OCI-LY3 (cell line): ENCODE measurements at regions not wholly inside any gene's neighbourhood (a gene's known extent, or its start where the extent isn't known, plus 50 kb on each side); places are given as distances from the start of the nearest gene placed in this dataset.

Experiments used
- H2AFZ ChIP-seq: fragments of 200-600, 300-600 bp; shearing (Covaris generic); 2 replicates; pipeline ENCODE4 v1.6.0; 2014; ENCODE audit warnings: antibody characterized with exemption, low read depth, low read length
- H3K27ac ChIP-seq: fragments of 200-600, 300-600 bp; sonication (generic); 2 replicates; pipeline ENCODE4 v1.5.1; 2014; ENCODE audit warnings: mild to moderate bottlenecking, low read length, moderate library complexity, mixed read lengths
- H3K27me3 ChIP-seq: fragments of 200-600, 300-600 bp; sonication (generic); 2 replicates; pipeline ENCODE4 v1.6.1; 2014; ENCODE audit warnings: low read depth, low read length, mixed read lengths
- H3K36me3 ChIP-seq: fragments of 200-600, 300-600 bp; sonication (generic); replicated peaks from 2 replicates; pipeline ENCODE3; 2014; ENCODE audit warnings: low read depth, low read length, mixed read lengths
- H3K4me1 ChIP-seq: fragments of 300-600, 200-600 bp; sonication (generic); 2 replicates; pipeline ENCODE4 v1.6.1; 2014; ENCODE audit warnings: low read length, mixed read lengths
- H3K4me2 ChIP-seq: fragments of 200-600, 300-600 bp; sonication (generic); 2 replicates; pipeline ENCODE4 v1.6.1; 2014; ENCODE audit warnings: low read length, mixed read lengths
- H3K4me3 ChIP-seq: fragments of 300-600, 200-600 bp; sonication (generic); 2 replicates; pipeline ENCODE4 v1.5.1; 2014; ENCODE audit warnings: antibody characterized with exemption, mild to moderate bottlenecking, low read length, moderate library complexity
- H3K79me2 ChIP-seq: fragments of 300-600, 200-600 bp; shearing (Covaris generic); 2 replicates; pipeline ENCODE4 v1.6.1; 2014; ENCODE audit warnings: mild to moderate bottlenecking, low read length, mixed read lengths
- H3K9ac ChIP-seq: fragments of 300-600, 200-600 bp; shearing (Covaris generic); 2 replicates; pipeline ENCODE4 v1.6.0; 2014; ENCODE audit warnings: mild to moderate bottlenecking, low read length, moderate library complexity
- H3K9me3 ChIP-seq: fragments of 200-600, 300-600 bp; shearing (Covaris generic); 2 replicates; pipeline ENCODE4 v1.6.1; 2014; ENCODE audit warnings: low read length, mixed read lengths; ENCODE audit not compliant: insufficient read depth
- H4K20me1 ChIP-seq: fragments of 200-600, 300-600 bp; sonication (generic); 2 replicates; pipeline ENCODE4 v1.6.1; 2016; ENCODE audit warnings: low read length, mixed read lengths; ENCODE audit not compliant: insufficient read depth
- EZH2phosphoT487 ChIP-seq: fragments of 200-600 bp; shearing (Covaris generic); IDR thresholded peaks from 2 replicates; pipeline ENCODE4 v1.6.1; 2018; ENCODE audit warnings: antibody characterized with exemption, mixed run types, low read depth
- TF ChIP-seq, protein P1 (sequence below): fragments of 200-600, 300-600 bp; sonication (generic); IDR thresholded peaks from 2 replicates; pipeline ENCODE4 v1.5.1; 2014; ENCODE audit warnings: antibody characterized with exemption, low read length, low read depth

DNA sequence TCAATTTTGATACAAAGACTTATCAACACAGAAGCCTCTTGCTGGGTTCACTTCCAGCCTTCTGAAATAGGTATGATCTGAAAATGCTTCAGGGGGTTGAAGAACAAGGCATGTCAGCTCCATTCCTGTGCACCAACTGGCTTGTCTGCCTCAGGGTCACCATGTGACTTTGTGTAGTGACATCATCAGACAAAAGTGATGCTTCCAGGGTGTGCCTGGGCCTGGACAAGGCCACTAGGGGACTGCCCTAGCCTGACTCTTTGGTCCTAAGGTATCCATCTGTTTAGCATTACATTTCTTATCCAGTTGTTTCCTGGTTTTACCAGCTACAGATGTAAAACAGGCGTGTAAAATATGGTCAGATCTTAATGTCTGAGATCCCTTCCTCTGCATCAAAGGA is 155.6 kb downstream of the CAND1 start:
- no peak overlapping the region for H3K4me3 ChIP-seq
- no peaks in the 10 kb centered on the region for H4K20me1 ChIP-seq
- H3K36me3 ChIP-seq = no peaks in the 10 kb centered on the region
- no peak overlapping the region for H3K4me2 ChIP-seq
- peaks cover 8% of the 10 kb centered on the region; the same call in 1 of the 2 replicates for H3K4me1 ChIP-seq
- no peaks in the 10 kb centered on the region for H3K79me2 ChIP-seq
- no peaks in the 10 kb centered on the region for H3K27me3 ChIP-seq
- no peak overlapping the region for H3K27ac ChIP-seq
- TF ChIP-seq, protein P1, sequence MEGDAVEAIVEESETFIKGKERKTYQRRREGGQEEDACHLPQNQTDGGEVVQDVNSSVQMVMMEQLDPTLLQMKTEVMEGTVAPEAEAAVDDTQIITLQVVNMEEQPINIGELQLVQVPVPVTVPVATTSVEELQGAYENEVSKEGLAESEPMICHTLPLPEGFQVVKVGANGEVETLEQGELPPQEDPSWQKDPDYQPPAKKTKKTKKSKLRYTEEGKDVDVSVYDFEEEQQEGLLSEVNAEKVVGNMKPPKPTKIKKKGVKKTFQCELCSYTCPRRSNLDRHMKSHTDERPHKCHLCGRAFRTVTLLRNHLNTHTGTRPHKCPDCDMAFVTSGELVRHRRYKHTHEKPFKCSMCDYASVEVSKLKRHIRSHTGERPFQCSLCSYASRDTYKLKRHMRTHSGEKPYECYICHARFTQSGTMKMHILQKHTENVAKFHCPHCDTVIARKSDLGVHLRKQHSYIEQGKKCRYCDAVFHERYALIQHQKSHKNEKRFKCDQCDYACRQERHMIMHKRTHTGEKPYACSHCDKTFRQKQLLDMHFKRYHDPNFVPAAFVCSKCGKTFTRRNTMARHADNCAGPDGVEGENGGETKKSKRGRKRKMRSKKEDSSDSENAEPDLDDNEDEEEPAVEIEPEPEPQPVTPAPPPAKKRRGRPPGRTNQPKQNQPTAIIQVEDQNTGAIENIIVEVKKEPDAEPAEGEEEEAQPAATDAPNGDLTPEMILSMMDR = no peak
- no peak for TF ChIP-seq EZH2phosphoT487
- no peak overlapping the region for H3K9ac ChIP-seq
- no peaks in the 10 kb centered on the region for H3K9me3 ChIP-seq
- no peak overlapping the region for H2AFZ ChIP-seq

DNA sequence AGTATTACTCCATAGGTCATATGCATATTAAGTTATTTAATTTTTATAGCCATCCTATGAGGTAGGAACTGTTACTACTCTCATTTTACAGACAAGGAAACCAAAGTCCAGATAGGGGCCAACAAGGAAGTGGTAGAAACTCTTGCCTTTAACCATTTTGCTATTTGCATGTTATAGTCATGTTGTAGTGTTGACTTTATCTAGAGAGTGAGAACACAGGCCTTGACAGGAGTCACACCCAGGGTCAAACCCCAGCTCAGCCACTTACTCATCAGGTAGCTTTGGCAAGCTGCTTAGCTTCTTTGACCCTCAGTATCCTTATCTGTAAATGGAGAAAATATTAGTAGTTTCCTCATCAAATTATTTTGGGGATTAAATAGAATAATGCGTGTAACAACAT is 156.2 kb downstream of the CAND1 start:
- TF ChIP-seq, protein P1 = no peak
- TF ChIP-seq EZH2phosphoT487 = no peak
- Histone ChIP-seq H3K4me3 (no peak overlapping the region), H3K9me3 (no peaks in the 10 kb centered on the region), H2AFZ (no peak overlapping the region), H3K4me1 (peaks cover 8% of the 10 kb centered on the region; the same call in 1 of the 2 replicates), H4K20me1 (no peaks in the 10 kb centered on the region), H3K27me3 (no peaks in the 10 kb centered on the region), H3K36me3 (no peaks in the 10 kb centered on the region), H3K79me2 (no peaks in the 10 kb centered on the region), H3K27ac (no peak overlapping the region), H3K9ac (no peak overlapping the region), H3K4me2 (no peak overlapping the region)

DNA sequence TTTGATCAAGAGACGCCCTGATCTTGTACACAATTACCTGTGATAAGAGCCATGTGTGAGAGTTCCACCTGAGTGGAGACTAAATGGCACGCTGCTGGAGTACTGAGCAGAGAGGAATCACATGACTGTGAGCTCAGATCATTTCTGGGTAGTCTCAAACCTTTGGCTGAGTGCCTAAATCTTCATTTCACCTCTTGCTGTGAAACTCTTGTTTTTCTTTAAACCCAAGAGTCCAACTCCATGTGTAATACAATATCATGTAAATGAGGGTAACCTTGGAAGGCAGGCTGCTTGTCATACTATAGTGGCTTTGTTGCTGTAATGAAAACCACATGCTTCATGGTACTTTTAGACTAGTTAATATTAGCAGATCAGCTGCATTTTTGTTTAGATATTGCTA is 156.9 kb downstream of the CAND1 start:
- Histone ChIP-seq H3K79me2 (no peaks in the 10 kb centered on the region), H3K27ac (no peak overlapping the region), H3K4me1 (peaks cover 8% of the 10 kb centered on the region; the same call in 1 of the 2 replicates), H4K20me1 (no peaks in the 10 kb centered on the region), H3K9me3 (no peaks in the 10 kb centered on the region), H2AFZ (no peak overlapping the region), H3K9ac (no peak overlapping the region), H3K4me3 (no peak overlapping the region), H3K4me2 (no peak overlapping the region), H3K27me3 (no peaks in the 10 kb centered on the region), H3K36me3 (no peaks in the 10 kb centered on the region)
- TF ChIP-seq EZH2phosphoT487 = no peak
- TF ChIP-seq, protein P1 = no peak

DNA sequence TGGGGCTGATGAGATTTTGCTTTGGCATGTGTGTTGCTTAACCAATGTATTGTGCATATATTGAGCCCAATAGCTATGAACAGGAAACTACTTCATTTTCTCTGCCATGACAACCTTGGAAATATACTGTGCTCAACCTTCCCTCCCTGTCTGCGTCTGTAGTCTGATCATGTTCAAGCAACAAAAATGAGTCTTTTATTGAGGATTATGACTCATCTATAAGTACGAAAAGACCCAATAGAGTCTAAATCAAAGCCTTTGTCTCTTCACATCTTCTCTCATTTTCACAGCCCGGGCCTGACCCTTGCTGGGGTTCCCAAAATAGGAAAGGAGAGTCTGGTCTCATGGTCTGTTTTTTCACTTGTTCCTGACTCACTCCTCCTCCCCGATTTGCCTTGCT is 158.2 kb downstream of the CAND1 start:
- H3K4me3 ChIP-seq = no peak overlapping the region
- no peaks in the 10 kb centered on the region for H3K27me3 ChIP-seq
- no peaks in the 10 kb centered on the region for H3K36me3 ChIP-seq
- no peak overlapping the region for H3K27ac ChIP-seq
- H4K20me1 ChIP-seq = no peaks in the 10 kb centered on the region
- no peak overlapping the region for H3K4me2 ChIP-seq
- no peak overlapping the region for H3K9ac ChIP-seq
- no peak overlapping the region for H2AFZ ChIP-seq
- no peaks in the 10 kb centered on the region for H3K79me2 ChIP-seq
- no peaks in the 10 kb centered on the region for H3K9me3 ChIP-seq
- no peak for TF ChIP-seq EZH2phosphoT487
- TF ChIP-seq, protein P1 = no peak
- peaks cover 8% of the 10 kb centered on the region; the same call in 1 of the 2 replicates for H3K4me1 ChIP-seq
